ENCODE measurements at regions not wholly inside any gene's neighbourhood (a gene's known extent, or its start where the extent isn't known, plus 50 kb on each side); places are given as distances from the start of the nearest gene placed in this dataset.

DNA sequence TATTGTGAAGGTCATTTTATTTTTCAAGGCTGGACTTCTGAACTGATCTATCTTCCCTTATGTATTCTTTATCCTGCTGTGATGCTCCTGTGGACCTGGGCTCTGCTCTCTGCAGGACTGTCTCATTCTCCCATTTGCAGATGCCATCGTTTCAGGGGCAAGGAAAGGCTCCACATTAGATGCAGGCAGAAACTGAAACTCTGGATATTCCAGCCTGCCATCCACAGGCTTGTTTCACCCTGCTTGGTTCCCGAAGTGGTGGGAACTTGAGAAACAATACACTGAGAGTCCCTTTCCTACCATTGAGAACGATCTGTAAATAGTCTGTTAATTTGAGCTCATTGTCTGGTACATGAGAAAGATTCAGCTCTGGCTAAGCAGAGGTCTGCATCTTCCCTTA is 197.5 kb upstream of the MAN1A1 start:
- H3K4me3 Mint-ChIP-seq: no peak overlapping the region
- H3K36me3 ChIP-seq (ENCODE audit: control insufficient read depth, insufficient read depth, low read length): no peaks in the 10 kb centered on the region
- H3K9me3 ChIP-seq (ENCODE audit: control insufficient read depth, low read length): no peaks in the 10 kb centered on the region
- peaks cover 13% of the 10 kb centered on the region for H3K27me3 ChIP-seq (ENCODE audit: control insufficient read depth, insufficient read depth, low read length, poor library complexity, severe bottlenecking)
- H3K9ac ChIP-seq (ENCODE audit: extremely low read depth, low read length, poor library complexity, severe bottlenecking): no peak overlapping the region
- H3K4me3 ChIP-seq (ENCODE audit: low read length): no peak overlapping the region
- H3K9me3 Mint-ChIP-seq: no peaks in the 10 kb centered on the region
- peaks cover 16% of the 10 kb centered on the region for H3K4me1 Mint-ChIP-seq
- WGBS, 2 experiments (ENCODE audit: insufficient coverage in 1 of 2, insufficient read length in 1 of 2): 62 to 69% methylated on average over 2 to 3 of the region's 3 CpGs
- H3K27ac ChIP-seq (ENCODE audit: low read depth, low read length): no peak overlapping the region
- no peak for TF ChIP-seq CTCF (conservative IDR thresholded peaks at IDR 0.05)
- no peaks in the 10 kb centered on the region for H3K4me1 ChIP-seq (ENCODE audit: control insufficient read depth, insufficient read depth, low read length)
- H3K27ac Mint-ChIP-seq: no peak overlapping the region
- H3K27me3 Mint-ChIP-seq (ENCODE audit: insufficient read depth): peaks cover 7% of the 10 kb centered on the region
- peak; percentile 74 for DNase-seq
- H3K36me3 Mint-ChIP-seq (ENCODE audit: low read depth): no peaks in the 10 kb centered on the region

DNA sequence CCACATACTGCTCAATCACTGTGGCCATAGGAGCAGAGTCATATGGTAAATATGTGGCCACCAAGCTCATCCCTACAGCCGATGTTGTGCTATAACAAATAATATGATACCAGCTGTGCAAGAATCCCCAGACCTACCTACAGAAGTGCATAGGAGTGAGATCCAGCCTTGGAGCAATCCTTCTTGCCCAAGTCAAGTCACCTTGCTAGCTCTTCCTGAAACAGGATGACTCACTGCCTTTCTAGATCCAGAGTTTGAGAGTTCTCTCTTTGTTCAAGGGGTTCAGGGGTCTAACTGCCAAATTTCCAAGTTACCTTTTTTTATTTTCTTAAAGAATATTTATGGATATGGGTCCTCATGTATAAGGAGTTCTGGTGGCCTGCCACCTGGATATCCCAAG is 195.7 kb upstream of the MAN1A1 start:
- H3K9ac ChIP-seq (ENCODE audit: extremely low read depth, low read length, poor library complexity, severe bottlenecking): no peak overlapping the region
- no peak for DNase-seq
- H3K4me3 ChIP-seq (ENCODE audit: low read length): no peak overlapping the region
- Mint-ChIP-seq H3K4me1 (peaks cover 26% of the 10 kb centered on the region), H3K27me3 (ENCODE audit: insufficient read depth) (peaks cover 16% of the 10 kb centered on the region), H3K36me3 (ENCODE audit: low read depth) (no peaks in the 10 kb centered on the region), H3K9me3 (peaks cover under 1% of the 10 kb centered on the region), H3K27ac (no peak overlapping the region), H3K4me3 (no peak overlapping the region)
- peaks cover 2% of the 10 kb centered on the region for H3K9me3 ChIP-seq (ENCODE audit: control insufficient read depth, low read length)
- WGBS, 2 experiments (ENCODE audit: insufficient coverage in 1 of 2, insufficient read length in 1 of 2): 97 to 100% methylated on average over 1 of the region's 1 CpG
- TF ChIP-seq CTCF (conservative IDR thresholded peaks at IDR 0.05): no peak
- no peaks in the 10 kb centered on the region for H3K36me3 ChIP-seq (ENCODE audit: control insufficient read depth, insufficient read depth, low read length)
- peaks cover 13% of the 10 kb centered on the region for H3K27me3 ChIP-seq (ENCODE audit: control insufficient read depth, insufficient read depth, low read length, poor library complexity, severe bottlenecking)
- H3K4me1 ChIP-seq (ENCODE audit: control insufficient read depth, insufficient read depth, low read length): no peaks in the 10 kb centered on the region
- no peak overlapping the region for H3K27ac ChIP-seq (ENCODE audit: low read depth, low read length)

DNA sequence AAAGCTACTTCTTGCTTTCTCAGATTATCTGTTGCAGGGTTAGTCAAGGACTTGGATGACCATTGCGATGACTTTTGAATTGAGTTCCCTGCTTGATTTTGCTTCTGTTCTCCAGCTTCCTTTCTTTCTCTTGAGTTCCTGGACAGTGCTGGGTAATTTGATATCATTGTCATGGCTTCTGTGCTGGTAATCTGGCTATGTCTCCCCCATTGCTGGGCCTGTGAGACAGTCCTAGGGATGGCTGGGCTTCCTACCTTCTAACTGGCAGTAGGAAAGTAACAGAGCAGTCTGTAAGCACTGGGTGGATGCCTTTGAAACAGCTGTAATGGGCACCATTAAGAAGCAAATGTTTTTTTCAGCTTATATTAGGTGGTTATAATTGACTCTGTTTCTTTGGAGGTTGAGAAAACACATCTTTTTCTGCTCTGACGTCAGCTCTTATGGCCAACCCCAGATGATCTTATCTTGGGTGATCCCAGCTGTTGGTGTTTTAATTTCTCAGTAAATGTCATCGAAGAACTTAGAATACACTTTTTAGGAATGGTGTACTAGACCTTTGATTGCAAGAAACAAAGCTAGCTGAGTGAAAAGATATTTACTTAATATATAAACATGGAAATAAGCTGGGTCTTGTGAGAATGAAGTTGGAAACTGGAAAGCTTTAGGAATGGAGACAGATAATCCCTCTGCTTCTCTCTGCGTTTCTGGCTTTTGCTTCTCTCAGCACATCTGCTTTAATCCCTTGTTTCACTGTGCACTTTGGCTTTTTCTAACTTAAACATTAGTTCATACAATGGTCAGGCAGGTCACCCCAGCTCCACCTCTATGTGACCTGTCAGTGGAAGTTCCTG is 195.0 kb upstream of the MAN1A1 start:
- peaks cover 26% of the 10 kb centered on the region for H3K4me1 Mint-ChIP-seq
- H3K27ac ChIP-seq (ENCODE audit: low read depth, low read length): no peak overlapping the region
- no peak for TF ChIP-seq CTCF (conservative IDR thresholded peaks at IDR 0.05)
- no peak overlapping the region for H3K27ac Mint-ChIP-seq
- no peaks in the 10 kb centered on the region for H3K36me3 ChIP-seq (ENCODE audit: control insufficient read depth, insufficient read depth, low read length)
- WGBS, 2 experiments (ENCODE audit: insufficient coverage in 1 of 2, insufficient read length in 1 of 2): 89 to 92% methylated on average over 3 to 4 of the region's 4 CpGs
- H3K4me3 Mint-ChIP-seq: no peak overlapping the region
- peaks cover 9% of the 10 kb centered on the region for H3K9me3 ChIP-seq (ENCODE audit: control insufficient read depth, low read length)
- H3K27me3 Mint-ChIP-seq (ENCODE audit: insufficient read depth): peaks cover 21% of the 10 kb centered on the region
- H3K9me3 Mint-ChIP-seq: peaks cover 3% of the 10 kb centered on the region
- H3K27me3 ChIP-seq (ENCODE audit: control insufficient read depth, insufficient read depth, low read length, poor library complexity, severe bottlenecking): peaks cover 13% of the 10 kb centered on the region
- no peaks in the 10 kb centered on the region for H3K36me3 Mint-ChIP-seq (ENCODE audit: low read depth)
- H3K4me3 ChIP-seq (ENCODE audit: low read length): no peak overlapping the region
- DNase-seq: no peak
- no peaks in the 10 kb centered on the region for H3K4me1 ChIP-seq (ENCODE audit: control insufficient read depth, insufficient read depth, low read length)
- H3K9ac ChIP-seq (ENCODE audit: extremely low read depth, low read length, poor library complexity, severe bottlenecking): no peak overlapping the region
